Epithelial cell of proximal tubule (primary cell): ENCODE measurements at regions not wholly inside any gene's neighbourhood (a gene's known extent, or its start where the extent isn't known, plus 50 kb on each side); places are given as distances from the start of the nearest gene placed in this dataset.

ENCODE experiments used
- DNase-seq: peaks from one replicate; pipeline ENCODE4 v3.0.0-alpha.2; 2011; ENCODE audit warnings: low read depth
- H3K4me3 ChIP-seq: 2 replicates; pipeline ENCODE4 v1.5.1; 2011; ENCODE audit warnings: low read depth, mild to moderate bottlenecking, low read length
- CTCF ChIP-seq: conservative IDR thresholded peaks from 2 replicates; pipeline ENCODE4 v1.5.1; 2012; ENCODE audit warnings: low read depth, mild to moderate bottlenecking, low read length

- peak; percentile 67 for TF ChIP-seq CTCF
- no peak overlapping the region for H3K4me3 ChIP-seq
- DNase-seq, result no peak
These were observed 139.7 kb downstream of the HRH4 start for GRCh38 chr18:24600076-24600654.

GRCh38 chr18:24601585-24601984 is 141.1 kb downstream of the HRH4 start:
- TF ChIP-seq CTCF, result no peak
- no peak for DNase-seq
- H3K4me3 ChIP-seq, result no peak overlapping the region

- TF ChIP-seq CTCF, result no peak
- no peak for DNase-seq
- H3K4me3 ChIP-seq, result no peak overlapping the region
These were observed 141.8 kb downstream of the HRH4 start for GRCh38 chr18:24602201-24602600.

GRCh38 chr18:24603151-24603550 is 142.7 kb downstream of the HRH4 start:
- no peak overlapping the region for H3K4me3 ChIP-seq
- no peak for DNase-seq
- TF ChIP-seq CTCF, result no peak

- no peak for DNase-seq
- no peak for TF ChIP-seq CTCF
- no peak overlapping the region for H3K4me3 ChIP-seq
These were observed 145.0 kb downstream of the HRH4 start for GRCh38 chr18:24605444-24605843.

- TF ChIP-seq CTCF, result no peak
- H3K4me3 ChIP-seq, result no peak overlapping the region
- no peak for DNase-seq
These were observed 148.8 kb downstream of the HRH4 start for GRCh38 chr18:24609254-24609653.

- no peak for TF ChIP-seq CTCF
- H3K4me3 ChIP-seq, result no peak overlapping the region
- no peak for DNase-seq
These were observed 150.6 kb downstream of the HRH4 start for GRCh38 chr18:24611075-24611474.
